IMR-90 (cell line): ENCODE measurements at regions not wholly inside any gene's neighbourhood (a gene's known extent, or its start where the extent isn't known, plus 50 kb on each side); places are given as distances from the start of the nearest gene placed in this dataset.

ENCODE experiments used
- ATAC-seq: fragments of 200-7000 bp; cut with Tn5 transposase; 2 replicates; pipeline ENCODE4 v1.9.1; 2020; ENCODE audit warnings: low read depth, mild to moderate bottlenecking, moderate library complexity
- BruUV-seq: library from RNA; stranded (reverse); fragments of 400-500 nt; replicated peaks from 2 replicates; lab custom pipeline; 2021; lab: Mats Ljungman, UMichigan
- CTCF ChIA-PET: fragments of 300-600 bp; formaldehyde crosslinking; extraction: SDS; loops from one replicate; lab custom pipeline; 2021; ENCODE audit warnings: antibody characterized with exemption; lab: Yijun Ruan, JAX
- POLR2A ChIA-PET: fragments of 300-600 bp; sonication (Branson Sonifier 250); formaldehyde crosslinking; loops from one replicate; lab custom pipeline; 2022; ENCODE audit warnings: antibody characterized with exemption; ENCODE audit not compliant: unreplicated experiment; lab: Charles Lee
- DNase-seq: peaks from one replicate; pipeline ENCODE4 v3.0.0; 2013
- H2AFZ ChIP-seq: replicated peaks from 2 replicates; pipeline ENCODE3; 2013; ENCODE audit warnings: low read length, mild to moderate bottlenecking; ENCODE audit not compliant: poor library complexity
- H2AK5ac ChIP-seq: 2 replicates; pipeline ENCODE4 v1.6.1; 2013; ENCODE audit warnings: low read depth, low read length, inconsistent platforms
- H2AK9ac ChIP-seq: replicated peaks from 2 replicates; pipeline ENCODE3; 2013; ENCODE audit warnings: mild to moderate bottlenecking, low read depth, low read length, moderate library complexity; ENCODE audit not compliant: poor library complexity
- H2BK120ac ChIP-seq: 2 replicates; pipeline ENCODE4 v1.6.1; 2013; ENCODE audit warnings: low read depth, low read length, inconsistent platforms
- H2BK15ac ChIP-seq: 3 replicates; pipeline ENCODE4 v1.6.1; 2013; ENCODE audit warnings: low read depth, low read length, inconsistent platforms
- H2BK20ac ChIP-seq: 2 replicates; pipeline ENCODE4 v1.6.1; 2013; ENCODE audit warnings: low read depth, mild to moderate bottlenecking, inconsistent platforms, low read length, moderate library complexity
- H2BK5ac ChIP-seq: 2 replicates; pipeline ENCODE4 v1.6.1; 2013; ENCODE audit warnings: mild to moderate bottlenecking, low read depth, low read length, inconsistent platforms; ENCODE audit not compliant: poor library complexity, severe bottlenecking
- H3K14ac ChIP-seq: replicated peaks from 2 replicates; pipeline ENCODE4 v1.6.1; 2013; ENCODE audit warnings: low read depth, low read length, inconsistent platforms
- H3K18ac ChIP-seq: 2 replicates; pipeline ENCODE4 v1.6.1; 2013; ENCODE audit warnings: low read depth, low read length, control low read depth
- H3K23ac ChIP-seq: 2 replicates; pipeline ENCODE4 v1.6.1; 2013; ENCODE audit warnings: low read depth, low read length, inconsistent platforms
- H3K27ac ChIP-seq: 2 replicates; pipeline ENCODE4 v1.5.1; 2013; ENCODE audit warnings: mild to moderate bottlenecking, control low read depth, low read length; ENCODE audit not compliant: insufficient read depth
- H3K27me3 ChIP-seq: 2 replicates; pipeline ENCODE4 v1.6.1; 2013; ENCODE audit warnings: low read length; ENCODE audit not compliant: control insufficient read depth, insufficient read depth
- H3K36me3 ChIP-seq: 2 replicates; pipeline ENCODE4 v1.6.1; 2013; ENCODE audit warnings: low read length, mixed read lengths; ENCODE audit not compliant: control insufficient read depth, insufficient read depth
- H3K4ac ChIP-seq: 2 replicates; pipeline ENCODE4 v1.6.1; 2013; ENCODE audit warnings: low read depth, low read length, inconsistent platforms
- H3K4me1 ChIP-seq: 2 replicates; pipeline ENCODE4 v1.6.1; 2013; ENCODE audit warnings: low read length, mixed read lengths; ENCODE audit not compliant: control insufficient read depth, insufficient read depth
- H3K4me2 ChIP-seq: 2 replicates; pipeline ENCODE4 v1.6.1; 2013; ENCODE audit warnings: low read depth, mild to moderate bottlenecking, control low read depth, low read length, moderate library complexity
- H3K4me3 ChIP-seq: 2 replicates; pipeline ENCODE4 v1.5.1; 2013; ENCODE audit warnings: low read depth, mild to moderate bottlenecking, control low read depth, low read length, moderate library complexity; ENCODE audit not compliant: insufficient read depth
- H3K56ac ChIP-seq: 2 replicates; pipeline ENCODE4 v1.6.1; 2013; ENCODE audit warnings: low read length, inconsistent platforms; ENCODE audit not compliant: insufficient read depth; ENCODE audit errors: extremely low read depth
- H3K79me1 ChIP-seq, 2 experiments: 2 replicates each; pipeline ENCODE4 v1.6.1; 2013; ENCODE audit warnings: low read length in 2 of 2, inconsistent platforms in 1 of 2, low read depth in 1 of 2
- H3K9ac ChIP-seq: 2 replicates; pipeline ENCODE4 v1.6.1; 2013; ENCODE audit warnings: low read depth, low read length, control low read depth
- H3K9me1 ChIP-seq: 2 replicates; pipeline ENCODE4 v1.6.1; 2013; ENCODE audit warnings: low read length, inconsistent platforms; ENCODE audit not compliant: insufficient read depth
- H3K9me3 ChIP-seq: 2 replicates; pipeline ENCODE4 v1.6.1; 2013; ENCODE audit warnings: low read length; ENCODE audit not compliant: control insufficient read depth, insufficient read depth
- H4K20me1 ChIP-seq: 2 replicates; pipeline ENCODE4 v1.6.1; 2013; ENCODE audit warnings: low read length, inconsistent platforms; ENCODE audit not compliant: insufficient read depth
- H4K5ac ChIP-seq: 2 replicates; pipeline ENCODE4 v1.6.1; 2013; ENCODE audit warnings: mild to moderate bottlenecking, low read depth, low read length, control low read depth
- H4K8ac ChIP-seq, 2 experiments: 2 replicates each; pipeline ENCODE4 v1.6.1; 2013; ENCODE audit warnings: low read depth in 2 of 2, low read length in 2 of 2, control low read depth in 1 of 2, inconsistent platforms in 1 of 2
- H4K91ac ChIP-seq: 2 replicates; pipeline ENCODE4 v1.6.1; 2013; ENCODE audit warnings: low read depth, low read length, inconsistent platforms; ENCODE audit not compliant: insufficient read depth
- BHLHE40 ChIP-seq: fragments of 150-350 bp; IDR thresholded peaks from 2 replicates; pipeline ENCODE4 v1.6.1; 2016; ENCODE audit warnings: mild to moderate bottlenecking, low read depth, low read length
- CEBPB ChIP-seq: IDR thresholded peaks from 2 replicates; pipeline ENCODE4 v1.6.1; 2012; ENCODE audit warnings: low read depth, low read length, improper control_type of control experiment
- CHD1 ChIP-seq: IDR thresholded peaks from 2 replicates; pipeline ENCODE4 v1.6.1; 2012; ENCODE audit warnings: low read depth, low read length, improper control_type of control experiment
- CTCF ChIP-seq: conservative IDR thresholded peaks from 2 replicates; pipeline ENCODE4 v1.5.1; 2012; ENCODE audit warnings: mild to moderate bottlenecking, low read depth, low read length, improper control_type of control experiment
- FOS ChIP-seq: fragments of 150-350 bp; IDR thresholded peaks from 2 replicates; pipeline ENCODE4 v1.6.1; 2016; ENCODE audit warnings: low read depth, low read length
- MAFK ChIP-seq: IDR thresholded peaks from 2 replicates; pipeline ENCODE4 v1.6.1; 2012; ENCODE audit warnings: low read depth, low read length, improper control_type of control experiment
- MAZ ChIP-seq: IDR thresholded peaks from 2 replicates; pipeline ENCODE4 v1.6.1; 2012; ENCODE audit warnings: low read depth, mild to moderate bottlenecking, low read length, improper control_type of control experiment, moderate library complexity, borderline replicate concordance
- MXI1 ChIP-seq: IDR thresholded peaks from 2 replicates; pipeline ENCODE4 v1.6.1; 2012; ENCODE audit warnings: low read depth, mild to moderate bottlenecking, low read length, moderate library complexity, borderline replicate concordance
- NFE2L2 ChIP-seq: fragments of 150-350 bp; IDR thresholded peaks from 2 replicates; pipeline ENCODE4 v1.6.1; 2016; ENCODE audit warnings: low read depth, mild to moderate bottlenecking, low read length
- POLR2A ChIP-seq: IDR thresholded peaks from 2 replicates; pipeline ENCODE4 v1.6.1; 2012; ENCODE audit warnings: mild to moderate bottlenecking, low read depth, low read length
- RAD21 ChIP-seq: IDR thresholded peaks from 2 replicates; pipeline ENCODE4 v1.6.1; 2012; ENCODE audit warnings: low read length, improper control_type of control experiment
- RCOR1 ChIP-seq: IDR thresholded peaks from 2 replicates; pipeline ENCODE4 v1.6.1; 2012; ENCODE audit warnings: mild to moderate bottlenecking, low read length, improper control_type of control experiment; ENCODE audit not compliant: insufficient replicate concordance
- RFX5 ChIP-seq: IDR thresholded peaks from 2 replicates; pipeline ENCODE4 v1.8.0; 2012; ENCODE audit warnings: low read depth, mild to moderate bottlenecking, low read length, moderate library complexity
- USF2 ChIP-seq: fragments of 150-350 bp; IDR thresholded peaks from 2 replicates; pipeline ENCODE4 v1.6.1; 2017; ENCODE audit warnings: mild to moderate bottlenecking, antibody characterized with exemption, low read length, low read depth
- WGBS, 2 experiments: methylation state at CpG; one replicate each; pipeline versions ENCODE4 v1.1.5 to v1.1.7; 2013; ENCODE audit warnings: missing lambda C conversion rate in 2 of 2; ENCODE audit not compliant: insufficient read length in 1 of 2; ENCODE audit errors: extremely low coverage in 2 of 2; 5-methylcytosine and 5-hydroxymethylcytosine counted together
- dilution Hi-C: fragments of 300-500 bp; cut with HindIII; formaldehyde crosslinking; loops from one replicate; pipeline ENCODE4 v1.14.3; 2018; ENCODE audit warnings: low sequenced_read_pairs; ENCODE audit not compliant: unreplicated experiment
- in situ Hi-C: fragments of 300-500 bp; cut with MboI; formaldehyde crosslinking; loops from 3 replicates; pipeline ENCODE4 v1.14.3; 2019; ENCODE audit warnings: low sequenced_read_pairs, inconsistent platforms, mixed read lengths
- intact Hi-C: fragments of 100-400 bp; cut with micrococcal nuclease; formaldehyde crosslinking; loops from 2 replicates; pipeline ENCODE4 v1.10.0; 2022
- TF ChIP-seq, protein P1 (sequence below): fragments of 150-350 bp; IDR thresholded peaks from 2 replicates; pipeline ENCODE4 v1.6.1; 2016; ENCODE audit warnings: low read depth, mild to moderate bottlenecking, low read length, moderate library complexity, borderline replicate concordance

DNA sequence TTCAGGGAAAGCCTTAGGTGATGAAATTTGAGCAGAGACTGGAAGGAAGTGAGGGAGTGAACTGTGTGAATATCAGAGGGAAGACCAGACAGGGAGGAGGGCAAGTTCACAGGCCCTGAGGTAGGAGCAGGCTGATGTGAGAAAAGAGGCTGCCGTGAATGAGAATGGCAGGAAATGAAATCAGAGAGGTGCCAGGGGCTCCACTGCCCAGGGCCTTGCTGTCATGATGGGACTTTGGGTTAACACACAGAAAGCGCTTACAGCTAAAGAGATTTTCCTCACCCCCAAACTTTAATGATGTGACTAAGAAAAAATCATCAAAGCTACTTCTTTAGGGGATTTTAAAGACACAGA is 53.8 kb downstream of the MARCHF4 start:
- no peak overlapping the region for H3K23ac ChIP-seq
- ChIA-PET CTCF (no interaction called here), POLR2A (no interaction called here)
- peaks cover 14 to 59% of the 10 kb centered on the region in 2 experiments for H3K79me1 ChIP-seq
- no peak overlapping the region for H3K18ac ChIP-seq
- H4K91ac ChIP-seq, result no peak overlapping the region
- H2AK5ac ChIP-seq, result peak overlapping the region; percentile 73; the same call in 1 of the 2 replicates
- H2BK5ac ChIP-seq, result no peak overlapping the region
- dilution Hi-C loops (no loop called here), intact Hi-C loops (no loop called here), in situ Hi-C loops (no loop called here)
- no peak for ATAC-seq
- no peak overlapping the region for H2BK120ac ChIP-seq
- H3K4me2 ChIP-seq, result no peak overlapping the region
- peaks cover 14% of the 10 kb centered on the region for H3K9me1 ChIP-seq
- no peak for DNase-seq
- TF ChIP-seq BHLHE40 (no peak), MAZ (no peak), NFE2L2 (no peak), CTCF (no peak), MAFK (no peak), CHD1 (no peak), USF2 (no peak), CEBPB (no peak), RAD21 (no peak), FOS (no peak), MXI1 (no peak), RCOR1 (no peak), RFX5 (no peak), POLR2A (no peak)
- TF ChIP-seq, protein P1, sequence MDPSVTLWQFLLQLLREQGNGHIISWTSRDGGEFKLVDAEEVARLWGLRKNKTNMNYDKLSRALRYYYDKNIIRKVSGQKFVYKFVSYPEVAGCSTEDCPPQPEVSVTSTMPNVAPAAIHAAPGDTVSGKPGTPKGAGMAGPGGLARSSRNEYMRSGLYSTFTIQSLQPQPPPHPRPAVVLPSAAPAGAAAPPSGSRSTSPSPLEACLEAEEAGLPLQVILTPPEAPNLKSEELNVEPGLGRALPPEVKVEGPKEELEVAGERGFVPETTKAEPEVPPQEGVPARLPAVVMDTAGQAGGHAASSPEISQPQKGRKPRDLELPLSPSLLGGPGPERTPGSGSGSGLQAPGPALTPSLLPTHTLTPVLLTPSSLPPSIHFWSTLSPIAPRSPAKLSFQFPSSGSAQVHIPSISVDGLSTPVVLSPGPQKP, result no peak
- no peak overlapping the region for H3K27ac ChIP-seq
- H3K4ac ChIP-seq, result peak overlapping the region; percentile 36; the same call in 1 of the 2 replicates
- H3K9me3 ChIP-seq, result no peaks in the 10 kb centered on the region
- no peak overlapping the region for H3K4me3 ChIP-seq
- no peak overlapping the region for H2BK20ac ChIP-seq
- H3K9ac ChIP-seq, result no peak overlapping the region
- H4K8ac ChIP-seq, result peak overlapping the region in 1 of 2 experiments; percentile 30; a peak in 1 of 4 replicates
- H3K56ac ChIP-seq, result no peak overlapping the region
- WGBS, 2 experiments, result no CpG with 5 or more reads among the region's 2 CpGs
- no TSS peak for BruUV-seq
- H3K36me3 ChIP-seq, result no peaks in the 10 kb centered on the region
- no peaks in the 10 kb centered on the region for H3K27me3 ChIP-seq
- 0 out of 2 replicates have a peak overlapping the region, but pooled peaks have one; percentile 15 for H4K5ac ChIP-seq
- no peak overlapping the region for H2AK9ac ChIP-seq
- peaks cover 12% of the 10 kb centered on the region for H3K4me1 ChIP-seq
- H3K14ac ChIP-seq, result peak overlapping the region; percentile 61; the same call in 1 of the 2 replicates
- peak overlapping the region; percentile 36; the same call in 2 of the 3 replicates for H2BK15ac ChIP-seq
- no peaks in the 10 kb centered on the region; the same call in 1 of the 2 replicates for H4K20me1 ChIP-seq
- peak overlapping the region; percentile 39 for H2AFZ ChIP-seq
